Hepatocyte (in vitro differentiated cells): ENCODE measurements at regions not wholly inside any gene's neighbourhood (a gene's known extent, or its start where the extent isn't known, plus 50 kb on each side); places are given as distances from the start of the nearest gene placed in this dataset.
"Not testable (repeated sequence)": the region's sequence is repeated elsewhere in the genome, so short reads cannot be mapped to it uniquely, and the experiment has no call there.

Experiments used
- DNase-seq: peaks from one replicate; pipeline ENCODE4 v3.0.0-alpha.2; 2016; ENCODE audit warnings: low spot score
- H2AFZ ChIP-seq: fragments of 200-600 bp; sonication (generic); 2 replicates; pipeline ENCODE4 v1.6.0; 2016; ENCODE audit warnings: antibody characterized with exemption, mild to moderate bottlenecking
- H3K27ac ChIP-seq: fragments of 200-600 bp; sonication (generic); 2 replicates; pipeline ENCODE4 v1.5.1; 2016; ENCODE audit warnings: mild to moderate bottlenecking
- H3K27me3 ChIP-seq: fragments of 200-600 bp; sonication (generic); 2 replicates; pipeline ENCODE4 v1.6.1; 2016
- H3K36me3 ChIP-seq: fragments of 200-600 bp; sonication (generic); replicated peaks from 2 replicates; pipeline ENCODE4 v1.5.1; 2016; ENCODE audit warnings: low read depth; ENCODE audit not compliant: insufficient read depth
- H3K4me1 ChIP-seq: fragments of 200-600 bp; sonication (generic); 2 replicates; pipeline ENCODE4 v1.5.1; 2016; ENCODE audit warnings: mild to moderate bottlenecking, moderate library complexity; ENCODE audit not compliant: insufficient read depth
- H3K4me2 ChIP-seq: fragments of 200-600 bp; sonication (generic); 2 replicates; pipeline ENCODE4 v1.6.0; 2016
- H3K4me3 ChIP-seq: fragments of 200-600 bp; sonication (generic); 2 replicates; pipeline ENCODE4 v1.5.1; 2016; ENCODE audit warnings: mild to moderate bottlenecking
- H3K79me2 ChIP-seq: fragments of 200-600 bp; sonication (generic); 2 replicates; pipeline ENCODE4 v1.6.0; 2017; ENCODE audit warnings: mild to moderate bottlenecking
- H3K9me2 ChIP-seq: fragments of 200-600 bp; sonication (generic); replicated peaks from 2 replicates; pipeline ENCODE4 v1.6.0; 2017; ENCODE audit warnings: mild to moderate bottlenecking; ENCODE audit not compliant: insufficient read depth
- H3K9me3 ChIP-seq: fragments of 200-600 bp; sonication (generic); 2 replicates; pipeline ENCODE4 v1.5.1; 2016; ENCODE audit warnings: low read depth, mild to moderate bottlenecking
- H4K20me1 ChIP-seq: fragments of 200-600 bp; sonication (generic); 2 replicates; pipeline ENCODE4 v1.6.0; 2016; ENCODE audit warnings: mild to moderate bottlenecking; ENCODE audit not compliant: insufficient read depth, poor library complexity, severe bottlenecking
- EZH2 ChIP-seq: fragments of 200-600 bp; sonication (generic); IDR thresholded peaks from 2 replicates; pipeline ENCODE4 v1.6.1; 2016; ENCODE audit warnings: antibody characterized with exemption, mild to moderate bottlenecking, borderline replicate concordance
- EZH2phosphoT487 ChIP-seq: fragments of 200-600 bp; sonication (generic); IDR thresholded peaks from one replicate; pipeline ENCODE4 v1.6.1; 2018; ENCODE audit warnings: antibody characterized with exemption, mild to moderate bottlenecking, low read depth, moderate library complexity; ENCODE audit not compliant: unreplicated experiment, severe bottlenecking
- WGBS: methylation state at CpG from one replicate; pipeline ENCODE4 v1.1.6; 2016; ENCODE audit warnings: low lambda C conversion rate; ENCODE audit errors: missing lambda C conversion rate; 5-methylcytosine and 5-hydroxymethylcytosine counted together
- TF ChIP-seq, protein P1 (sequence below): fragments of 200-600 bp; sonication (generic); IDR thresholded peaks from 2 replicates; pipeline ENCODE4 v1.5.1; 2016; ENCODE audit warnings: antibody characterized with exemption, mild to moderate bottlenecking; ENCODE audit not compliant: poor library complexity

DNA sequence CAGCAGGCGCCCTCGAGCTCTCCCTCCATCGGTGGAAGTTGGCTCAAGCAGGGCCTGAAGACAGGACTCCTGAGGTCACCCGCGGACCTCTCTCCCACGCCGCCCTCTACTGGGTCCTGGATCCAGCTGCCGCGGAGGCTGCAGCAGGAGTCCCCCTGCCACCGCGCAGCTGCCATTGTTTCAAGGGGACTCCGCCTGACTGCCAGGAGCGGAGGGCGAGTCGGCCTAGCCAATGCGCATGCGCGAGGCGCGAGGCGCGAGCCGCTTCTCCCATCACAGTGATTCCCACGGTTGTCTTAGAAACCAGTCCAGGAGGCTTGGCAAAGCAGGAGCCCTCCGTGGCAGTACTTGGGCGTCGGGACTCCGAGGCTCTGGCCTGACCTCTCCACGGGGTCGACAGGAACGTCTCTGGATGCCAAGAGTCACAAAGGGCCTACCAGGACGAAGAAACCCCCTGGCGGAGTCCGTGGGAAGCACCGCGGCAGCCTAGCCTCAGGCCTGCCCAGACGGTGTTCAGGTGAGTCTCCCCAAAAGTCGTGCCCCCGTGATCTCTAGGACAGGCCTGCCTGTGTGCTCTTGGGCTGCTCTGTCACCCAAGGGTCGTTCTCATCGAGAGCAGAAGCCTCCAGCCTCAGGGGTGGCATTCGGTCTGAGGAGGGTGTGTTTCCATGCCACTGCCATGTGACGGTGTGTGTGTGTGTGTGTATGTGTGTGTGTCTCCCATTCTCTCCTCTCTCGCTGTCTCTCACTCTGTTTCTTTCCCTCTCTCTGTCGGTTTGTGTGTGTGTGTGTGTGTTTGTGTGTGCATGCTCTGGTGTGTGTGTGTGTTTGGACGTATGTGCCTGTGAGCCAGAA is 290.6 kb upstream of the ZNF337 start:
- Histone ChIP-seq H3K4me3 (no peak overlapping the region), H4K20me1 (no peaks in the 10 kb centered on the region), H3K4me2 (peak overlapping the region; percentile 73), H3K9me2 (no peaks in the 10 kb centered on the region), H3K36me3 (no peaks in the 10 kb centered on the region), H3K4me1 (no peaks in the 10 kb centered on the region), H2AFZ (peak overlapping the region; percentile 35), H3K79me2 (no peaks in the 10 kb centered on the region), H3K9me3 (no peaks in the 10 kb centered on the region), H3K27me3 (no peaks in the 10 kb centered on the region), H3K27ac (no peak overlapping the region)
- TF ChIP-seq EZH2: no peak
- TF ChIP-seq, protein P1, sequence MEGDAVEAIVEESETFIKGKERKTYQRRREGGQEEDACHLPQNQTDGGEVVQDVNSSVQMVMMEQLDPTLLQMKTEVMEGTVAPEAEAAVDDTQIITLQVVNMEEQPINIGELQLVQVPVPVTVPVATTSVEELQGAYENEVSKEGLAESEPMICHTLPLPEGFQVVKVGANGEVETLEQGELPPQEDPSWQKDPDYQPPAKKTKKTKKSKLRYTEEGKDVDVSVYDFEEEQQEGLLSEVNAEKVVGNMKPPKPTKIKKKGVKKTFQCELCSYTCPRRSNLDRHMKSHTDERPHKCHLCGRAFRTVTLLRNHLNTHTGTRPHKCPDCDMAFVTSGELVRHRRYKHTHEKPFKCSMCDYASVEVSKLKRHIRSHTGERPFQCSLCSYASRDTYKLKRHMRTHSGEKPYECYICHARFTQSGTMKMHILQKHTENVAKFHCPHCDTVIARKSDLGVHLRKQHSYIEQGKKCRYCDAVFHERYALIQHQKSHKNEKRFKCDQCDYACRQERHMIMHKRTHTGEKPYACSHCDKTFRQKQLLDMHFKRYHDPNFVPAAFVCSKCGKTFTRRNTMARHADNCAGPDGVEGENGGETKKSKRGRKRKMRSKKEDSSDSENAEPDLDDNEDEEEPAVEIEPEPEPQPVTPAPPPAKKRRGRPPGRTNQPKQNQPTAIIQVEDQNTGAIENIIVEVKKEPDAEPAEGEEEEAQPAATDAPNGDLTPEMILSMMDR: peak; percentile 17
- no peak for TF ChIP-seq EZH2phosphoT487
- DNase-seq: peak; percentile 46
- 57% methylated on average over 46 of the region's 46 CpGs for WGBS

DNA sequence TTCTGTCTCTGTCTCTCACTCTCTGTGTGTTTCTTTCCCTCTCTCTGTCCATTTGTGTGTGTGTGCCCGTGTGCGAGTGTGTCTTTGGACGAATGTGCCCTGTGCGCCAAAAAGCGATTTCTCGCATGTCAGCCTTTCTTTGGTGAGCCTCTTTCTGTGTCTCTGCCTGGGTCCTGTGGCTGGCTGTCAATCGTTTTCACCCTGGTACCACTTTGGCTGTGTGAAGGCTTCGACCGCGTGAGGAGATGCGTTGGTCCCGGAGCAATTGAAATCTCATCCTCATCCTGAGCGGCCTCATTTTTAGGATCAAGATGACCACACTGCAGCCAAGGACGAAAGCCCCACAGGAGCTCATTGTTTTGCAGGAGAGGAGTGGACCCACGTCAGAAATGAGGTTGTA is 288.9 kb upstream of the ZNF337 start:
- H3K79me2 ChIP-seq: no peaks in the 10 kb centered on the region
- no peaks in the 10 kb centered on the region for H3K27me3 ChIP-seq
- no peak for TF ChIP-seq EZH2
- TF ChIP-seq, protein P1: no peak
- no peak for TF ChIP-seq EZH2phosphoT487
- H2AFZ ChIP-seq: no peak overlapping the region
- DNase-seq: no peak
- WGBS: 95% methylated on average over 15 of the region's 15 CpGs
- no peaks in the 10 kb centered on the region for H3K4me1 ChIP-seq
- H3K36me3 ChIP-seq: no peaks in the 10 kb centered on the region
- H3K4me3 ChIP-seq: no peak overlapping the region
- H4K20me1 ChIP-seq: no peaks in the 10 kb centered on the region
- H3K27ac ChIP-seq: no peak overlapping the region
- no peak overlapping the region for H3K4me2 ChIP-seq
- no peaks in the 10 kb centered on the region for H3K9me2 ChIP-seq
- no peaks in the 10 kb centered on the region for H3K9me3 ChIP-seq

DNA sequence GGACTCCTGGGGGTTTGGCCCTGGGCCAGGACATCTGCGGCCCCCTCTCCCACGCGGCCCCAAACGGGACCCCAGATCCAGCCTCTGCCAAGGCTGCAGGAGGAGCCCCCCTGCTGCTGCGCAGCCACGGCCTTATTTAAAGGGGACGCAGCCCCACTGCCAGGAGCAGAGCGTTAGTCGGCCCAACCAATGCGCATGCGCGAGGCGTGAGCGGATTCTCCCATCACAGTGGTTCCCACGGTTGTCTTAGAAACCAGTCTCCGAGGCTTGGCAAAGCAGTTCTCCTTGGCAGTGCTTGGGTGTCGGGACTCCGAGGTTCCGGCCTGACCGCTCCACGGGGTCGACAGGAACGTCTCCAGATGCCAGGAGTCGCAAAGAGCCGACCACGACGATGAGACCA is 288.3 kb upstream of the ZNF337 start:
- TF ChIP-seq EZH2 (no peak), EZH2phosphoT487 (no peak)
- TF ChIP-seq, protein P1: no peak
- H3K4me3 ChIP-seq: no peak overlapping the region
- H2AFZ ChIP-seq: no peak overlapping the region
- DNase-seq: no peak
- no peaks in the 10 kb centered on the region for H3K9me2 ChIP-seq
- no peaks in the 10 kb centered on the region for H3K36me3 ChIP-seq
- H4K20me1 ChIP-seq: no peaks in the 10 kb centered on the region
- 95% methylated on average over 25 of the region's 27 CpGs for WGBS
- no peaks in the 10 kb centered on the region for H3K9me3 ChIP-seq
- H3K4me2 ChIP-seq: no peak overlapping the region
- H3K27ac ChIP-seq: no peak overlapping the region
- H3K27me3 ChIP-seq: no peaks in the 10 kb centered on the region
- H3K79me2 ChIP-seq: no peaks in the 10 kb centered on the region
- no peaks in the 10 kb centered on the region for H3K4me1 ChIP-seq

DNA sequence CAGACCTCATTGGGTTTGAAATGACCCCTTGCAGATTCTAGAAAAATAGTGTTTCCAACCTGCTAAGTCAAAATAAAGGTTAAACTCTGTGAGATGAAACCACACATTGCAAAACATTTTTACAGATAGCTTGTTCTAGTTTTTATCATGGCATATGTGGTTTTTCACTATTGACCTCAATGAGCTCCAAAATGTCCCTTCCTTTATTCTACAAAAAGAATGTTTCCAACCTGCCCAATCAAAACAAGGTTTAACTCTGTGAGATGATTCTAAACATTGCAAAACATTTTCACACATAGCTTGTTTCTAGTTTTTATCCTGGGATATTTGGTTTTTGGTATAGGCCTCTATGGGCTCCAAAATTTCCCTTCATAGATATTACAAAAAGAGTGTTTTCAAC is 286.0 kb upstream of the ZNF337 start:
- DNase-seq, H3K4me1 ChIP-seq, H2AFZ ChIP-seq, H3K27ac ChIP-seq, H3K4me2 ChIP-seq, H3K9me3 ChIP-seq, H3K4me3 ChIP-seq, H3K27me3 ChIP-seq, H3K9me2 ChIP-seq, H3K36me3 ChIP-seq, H3K79me2 ChIP-seq, H4K20me1 ChIP-seq: not testable (repeated sequence)

DNA sequence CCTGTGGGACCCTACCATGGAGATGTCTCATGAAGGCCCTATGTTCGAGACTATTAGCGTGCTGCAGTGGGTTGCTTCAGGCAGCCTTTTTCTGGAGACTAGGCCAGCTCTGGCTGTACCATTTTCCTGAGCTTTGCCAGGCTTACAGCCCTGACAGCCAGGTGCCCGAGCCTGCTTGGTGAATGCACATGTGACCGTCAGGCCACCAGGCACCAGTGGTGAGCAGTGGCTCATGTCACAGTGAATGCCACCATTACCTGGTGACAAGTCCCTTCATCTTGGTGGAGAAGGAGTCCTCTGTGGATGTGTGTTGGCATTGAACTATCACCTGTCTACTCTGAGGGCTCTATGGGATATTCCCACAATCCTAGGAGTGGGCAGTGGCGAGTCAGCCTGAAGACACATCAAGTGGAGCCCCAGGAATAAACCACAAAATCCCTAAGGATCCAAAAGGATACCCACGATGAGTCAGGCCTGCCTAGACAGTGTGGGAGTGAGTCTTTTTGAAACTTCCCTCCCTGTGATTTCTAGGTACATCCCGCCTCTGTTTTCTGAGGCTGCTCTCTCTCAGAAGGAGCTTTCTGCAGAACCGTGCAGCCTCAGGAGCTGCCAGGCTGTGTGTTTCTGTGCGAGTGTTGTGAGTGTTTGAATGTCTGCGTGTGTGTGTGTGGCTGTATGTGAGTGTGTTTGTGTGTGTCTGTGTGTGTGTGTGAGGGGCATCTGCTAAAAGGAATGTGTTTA is 282.0 kb upstream of the ZNF337 start:
- not testable (repeated sequence) for H3K4me2 ChIP-seq, H3K9me2 ChIP-seq, H3K4me3 ChIP-seq, H3K27ac ChIP-seq, H3K36me3 ChIP-seq, H3K4me1 ChIP-seq, H3K9me3 ChIP-seq, H2AFZ ChIP-seq, H3K27me3 ChIP-seq, H3K79me2 ChIP-seq, DNase-seq, H4K20me1 ChIP-seq
- WGBS: 90% methylated on average over 10 of the region's 10 CpGs

DNA sequence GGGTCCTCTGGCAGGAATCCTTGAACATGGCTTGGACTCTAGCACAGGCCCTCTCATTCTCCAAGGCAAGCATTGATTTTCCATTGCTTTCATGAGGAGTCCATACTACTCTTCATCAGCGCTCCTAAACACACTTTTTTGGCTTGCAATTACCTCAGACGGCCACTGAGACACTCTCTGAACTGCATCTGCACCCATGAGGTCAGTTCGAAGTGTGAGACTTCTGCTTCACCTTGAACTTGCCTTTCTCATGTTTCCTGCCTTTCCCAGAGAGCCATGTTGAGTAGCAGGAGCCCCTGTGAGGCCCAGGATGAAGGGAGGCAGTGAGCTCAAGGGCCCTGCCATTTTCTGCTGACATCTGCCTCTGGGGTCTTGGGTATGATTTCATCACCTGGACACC is 279.2 kb upstream of the ZNF337 start:
- not testable (repeated sequence) for H3K79me2 ChIP-seq, H3K36me3 ChIP-seq, H3K9me3 ChIP-seq, H3K27me3 ChIP-seq, H3K4me2 ChIP-seq, H3K4me3 ChIP-seq, H3K4me1 ChIP-seq, H2AFZ ChIP-seq, H4K20me1 ChIP-seq, H3K27ac ChIP-seq, H3K9me2 ChIP-seq, DNase-seq
- 56% methylated on average over 3 of the region's 3 CpGs for WGBS
